Keratinocyte (primary cell): ENCODE measurements at regions not wholly inside any gene's neighbourhood (a gene's known extent, or its start where the extent isn't known, plus 50 kb on each side); places are given as distances from the start of the nearest gene placed in this dataset.

Experiments
- CTCF ChIP-seq, 3 experiments: IDR thresholded peaks in 1 of 3; conservative IDR thresholded peaks in 1 of 3; optimal IDR thresholded peaks in 1 of 3; 2 replicates in 2 of 3; 3 replicates in 1 of 3; pipeline versions ENCODE3 to v1.5.1; 2011; ENCODE audit warnings: low read length in 3 of 3, mild to moderate bottlenecking in 3 of 3, moderate library complexity in 2 of 3, control low read depth in 1 of 3, inconsistent platforms in 1 of 3; ENCODE audit not compliant: insufficient read depth in 2 of 3; ENCODE audit errors: extremely low read depth in 1 of 3
- EZH2 ChIP-seq: IDR thresholded peaks from one replicate; pipeline ENCODE4 v1.6.1; 2012; ENCODE audit warnings: inconsistent platforms, mild to moderate bottlenecking, low read length, moderate library complexity

- no peak for TF ChIP-seq CTCF (optimal IDR thresholded peaks at IDR 0.05 in 1 of 3, IDR thresholded peaks at IDR 0.05 in 1 of 3, conservative IDR thresholded peaks at IDR 0.05 in 1 of 3; ENCODE audit: extremely low read depth in 1 of 3, insufficient read depth in 2 of 3, low read length in 3 of 3)
- no peak for TF ChIP-seq EZH2
Measured at GRCh38 chr17:36715951-36716350, 114.6 kb downstream of the MRM1 start.
